CD1c-positive myeloid dendritic cell (primary cell): ENCODE measurements at regions not wholly inside any gene's neighbourhood (a gene's known extent, or its start where the extent isn't known, plus 50 kb on each side); places are given as distances from the start of the nearest gene placed in this dataset.
A peak's percentile ranks its signal among the peaks of the same experiment; 100 is the strongest.

Experiments used
- DNase-seq: peaks from one replicate; pipeline ENCODE4 v3.0.0-alpha.2; 2016; ENCODE audit errors: extremely low spot score

GRCh38 chr11:95387325-95387724 lies 156.3 kb upstream of the SESN3 start:
- DNase-seq, result no peak

GRCh38 chr11:95385577-95385976 lies 154.6 kb upstream of the SESN3 start:
- no peak for DNase-seq

GRCh38 chr11:95379479-95379878 lies 148.5 kb upstream of the SESN3 start:
- DNase-seq, result no peak

- DNase-seq, result no peak
Measured at GRCh38 chr11:95378789-95379188, 147.8 kb upstream of the SESN3 start.

- no peak for DNase-seq
Measured at GRCh38 chr11:95378111-95378510, 147.1 kb upstream of the SESN3 start.

GRCh38 chr11:95375886-95376285 lies 144.9 kb upstream of the SESN3 start:
- DNase-seq, result no peak

GRCh38 chr11:95375451-95375850 lies 144.4 kb upstream of the SESN3 start:
- no peak for DNase-seq

GRCh38 chr11:95374105-95374504 lies 143.1 kb upstream of the SESN3 start:
- DNase-seq, result no peak

- no peak for DNase-seq
Measured at GRCh38 chr11:95373241-95373640, 142.2 kb upstream of the SESN3 start.

GRCh38 chr11:95372097-95372656 lies 141.2 kb upstream of the SESN3 start:
- no peak for DNase-seq

- DNase-seq, result peak; percentile 65
Measured at GRCh38 chr11:95371153-95371552, 140.2 kb upstream of the SESN3 start.

GRCh38 chr11:95367726-95368125 lies 136.7 kb upstream of the SESN3 start:
- DNase-seq, result no peak

- DNase-seq, result peak; percentile 62
Measured at GRCh38 chr11:95365348-95365747, 134.3 kb upstream of the SESN3 start.

- DNase-seq, result no peak
Measured at GRCh38 chr11:95364324-95365295, 133.6 kb upstream of the SESN3 start.

- DNase-seq, result no peak
Measured at GRCh38 chr11:95363708-95364107, 132.7 kb upstream of the SESN3 start.

- DNase-seq, result peak; percentile 72
Measured at GRCh38 chr11:95363164-95363563, 132.2 kb upstream of the SESN3 start.

- no peak for DNase-seq
Measured at GRCh38 chr11:95361180-95361579, 130.2 kb upstream of the SESN3 start.

- peak; percentile 59 for DNase-seq
Measured at GRCh38 chr11:95360377-95361075, 129.5 kb upstream of the SESN3 start.

- no peak for DNase-seq
Measured at GRCh38 chr11:95359756-95360155, 128.8 kb upstream of the SESN3 start.

GRCh38 chr11:95359341-95359663 lies 128.3 kb upstream of the SESN3 start:
- DNase-seq, result no peak

GRCh38 chr11:95358511-95359340 lies 127.7 kb upstream of the SESN3 start:
- no peak for DNase-seq

GRCh38 chr11:95354304-95354703 lies 123.3 kb upstream of the SESN3 start:
- DNase-seq, result no peak
